GDM1 (cell line): ENCODE measurements at regions not wholly inside any gene's neighbourhood (a gene's known extent, or its start where the extent isn't known, plus 50 kb on each side); places are given as distances from the start of the nearest gene placed in this dataset.

Experiments used
- DNase-seq: peaks from one replicate; lab custom pipeline; 2025; lab: John Stamatoyannopoulos, UW

- no peak for DNase-seq
Measured at GRCh38 chr22:49640366-49641095, 187.1 kb downstream of the BRD1 start.

- DNase-seq: no peak
Measured at GRCh38 chr22:49639956-49640355, 187.7 kb downstream of the BRD1 start.

GRCh38 chr22:49638788-49639187, 188.9 kb downstream of the BRD1 start:
- no peak for DNase-seq

- no peak for DNase-seq
Measured at GRCh38 chr22:49638001-49638400, 189.7 kb downstream of the BRD1 start.

- DNase-seq: no peak
Measured at GRCh38 chr22:49637255-49637760, 190.4 kb downstream of the BRD1 start.

GRCh38 chr22:49636649-49637048, 191.0 kb downstream of the BRD1 start:
- no peak for DNase-seq

- no peak for DNase-seq
Measured at GRCh38 chr22:49636214-49636613, 191.5 kb downstream of the BRD1 start.

GRCh38 chr22:49634006-49634772, 193.5 kb downstream of the BRD1 start:
- no peak for DNase-seq

- DNase-seq: no peak
Measured at GRCh38 chr22:49633010-49633324, 194.7 kb downstream of the BRD1 start.

GRCh38 chr22:49632199-49633009, 195.3 kb downstream of the BRD1 start:
- DNase-seq: no peak

GRCh38 chr22:49630448-49630946, 197.2 kb downstream of the BRD1 start:
- DNase-seq: no peak

- no peak for DNase-seq
Measured at GRCh38 chr22:49629586-49630447, 197.9 kb downstream of the BRD1 start.

GRCh38 chr22:49629261-49629570, 198.5 kb downstream of the BRD1 start:
- DNase-seq: no peak

- DNase-seq: no peak
Measured at GRCh38 chr22:49628391-49629260, 199.0 kb downstream of the BRD1 start.

- DNase-seq: no peak
Measured at GRCh38 chr22:49627217-49628181, 200.2 kb downstream of the BRD1 start.

GRCh38 chr22:49626361-49627216, 201.1 kb downstream of the BRD1 start:
- DNase-seq: no peak

GRCh38 chr22:49624421-49625177, 203.1 kb downstream of the BRD1 start:
- no peak for DNase-seq

GRCh38 chr22:49623715-49624114, 204.0 kb downstream of the BRD1 start:
- no peak for DNase-seq
